ENCODE measurements at regions not wholly inside any gene's neighbourhood (a gene's known extent, or its start where the extent isn't known, plus 50 kb on each side); places are given as distances from the start of the nearest gene placed in this dataset.

- intact Hi-C loops (cut with DNase I) = no loop called here
- Histone ChIP-seq H3K36me3 (replicated peaks in 1 of 2; ENCODE audit: insufficient read depth in 1 of 2, low read depth in 2 of 2) (no peaks in the 10 kb centered on the region), H3K4me3 (no peak overlapping the region), H3K4me1 (no peaks in the 10 kb centered on the region), H3K27me3 (no peaks in the 10 kb centered on the region), H3K9me3 (peaks cover 0 to 5% (median 0%) of the 10 kb centered on the region in 3 donors), H3K27ac (no peak overlapping the region)
- TF ChIP-seq CTCF (IDR thresholded peaks at IDR 0.05) (no peak), POLR2A (IDR thresholded peaks at IDR 0.05) (no peak)
- no peak for DNase-seq
- 51 to 56% methylated on average over 2 of the region's 2 CpGs for WGBS, 2 donors
- ATAC-seq = no peak
Observed at GRCh38 chr5:28984639-28985038, 1946.3 kb upstream of the CDH9 start.

- intact Hi-C loops (cut with DNase I) = no loop called here
- no peak for ATAC-seq
Observed at GRCh38 chr5:28975508-28975907, 1937.1 kb upstream of the CDH9 start.

GRCh38 chr5:28967848-28968247, 1929.5 kb upstream of the CDH9 start:
- Histone ChIP-seq H3K27ac (no peak overlapping the region), H3K4me1 (no peaks in the 10 kb centered on the region), H3K27me3 (no peaks in the 10 kb centered on the region), H3K9me3 (no peaks in the 10 kb centered on the region), H3K4me3 (no peak overlapping the region), H3K36me3 (replicated peaks in 1 of 2; ENCODE audit: insufficient read depth in 1 of 2, low read depth in 2 of 2) (no peaks in the 10 kb centered on the region)
- WGBS, 2 donors = 54 to 71% methylated on average over 3 of the region's 3 CpGs
- intact Hi-C loops (cut with DNase I) = no loop called here
- no peak for TF ChIP-seq POLR2A (IDR thresholded peaks at IDR 0.05)
- no peak for TF ChIP-seq CTCF (IDR thresholded peaks at IDR 0.05)
- DNase-seq (no peak), ATAC-seq (no peak)

More at GRCh38 chr5:28975508-28975907, 1937.1 kb upstream of the CDH9 start:
- H3K27me3 ChIP-seq = no peaks in the 10 kb centered on the region
- DNase-seq = no peak
- no peak overlapping the region for H3K27ac ChIP-seq
- H3K36me3 ChIP-seq (replicated peaks in 1 of 2; ENCODE audit: insufficient read depth in 1 of 2, low read depth in 2 of 2) = no peaks in the 10 kb centered on the region
- 72 to 79% methylated on average over 2 of the region's 2 CpGs for WGBS, 2 donors
- H3K4me1 ChIP-seq = no peaks in the 10 kb centered on the region
- H3K4me3 ChIP-seq = no peak overlapping the region
- H3K9me3 ChIP-seq = no peaks in the 10 kb centered on the region
- no peak for TF ChIP-seq POLR2A (IDR thresholded peaks at IDR 0.05)
- no peak for TF ChIP-seq CTCF (IDR thresholded peaks at IDR 0.05)

GRCh38 chr5:28961816-28962215, 1923.4 kb upstream of the CDH9 start:
- Histone ChIP-seq H3K36me3 (replicated peaks in 1 of 2; ENCODE audit: insufficient read depth in 1 of 2, low read depth in 2 of 2) (no peaks in the 10 kb centered on the region), H3K4me1 (no peaks in the 10 kb centered on the region), H3K9me3 (no peaks in the 10 kb centered on the region), H3K27me3 (no peaks in the 10 kb centered on the region), H3K4me3 (no peak overlapping the region), H3K27ac (no peak overlapping the region)
- ATAC-seq (no peak), DNase-seq (no peak)
- no peak for TF ChIP-seq POLR2A (IDR thresholded peaks at IDR 0.05)
- intact Hi-C loops (cut with DNase I) = no loop called here

GRCh38 chr5:28958581-28958980, 1920.2 kb upstream of the CDH9 start:
- 56 to 59% methylated on average over 2 of the region's 2 CpGs for WGBS, 2 donors
- Histone ChIP-seq H3K27me3 (no peaks in the 10 kb centered on the region), H3K9me3 (no peaks in the 10 kb centered on the region), H3K4me1 (no peaks in the 10 kb centered on the region), H3K36me3 (replicated peaks in 1 of 2; ENCODE audit: insufficient read depth in 1 of 2, low read depth in 2 of 2) (no peaks in the 10 kb centered on the region), H3K4me3 (no peak overlapping the region), H3K27ac (no peak overlapping the region)
- ATAC-seq = no peak
- TF ChIP-seq CTCF (IDR thresholded peaks at IDR 0.05) (no peak), POLR2A (IDR thresholded peaks at IDR 0.05) (no peak)
- no peak for DNase-seq
- intact Hi-C loops (cut with DNase I) = no loop called here

All from body of pancreas (tissue), 4 donors.